Epithelial cell of proximal tubule (primary cell): ENCODE measurements at regions not wholly inside any gene's neighbourhood (a gene's known extent, or its start where the extent isn't known, plus 50 kb on each side); places are given as distances from the start of the nearest gene placed in this dataset.
A peak's percentile ranks its signal among the peaks of the same experiment; 100 is the strongest.

Experiments used
- DNase-seq: peaks from one replicate; pipeline ENCODE4 v3.0.0-alpha.2; 2011; ENCODE audit warnings: low read depth
- H3K4me3 ChIP-seq: 2 replicates; pipeline ENCODE4 v1.5.1; 2011; ENCODE audit warnings: low read depth, mild to moderate bottlenecking, low read length
- CTCF ChIP-seq: conservative IDR thresholded peaks from 2 replicates; pipeline ENCODE4 v1.5.1; 2012; ENCODE audit warnings: low read depth, mild to moderate bottlenecking, low read length

GRCh38 chr4:176897226-176897625 is 104.5 kb upstream of the VEGFC start:
- no peak for TF ChIP-seq CTCF
- no peak for DNase-seq
- no peak overlapping the region for H3K4me3 ChIP-seq

GRCh38 chr4:176898791-176899190 is 106.1 kb upstream of the VEGFC start:
- H3K4me3 ChIP-seq = no peak overlapping the region
- TF ChIP-seq CTCF = no peak
- DNase-seq = no peak

- no peak for TF ChIP-seq CTCF
- no peak for DNase-seq
- H3K4me3 ChIP-seq = no peak overlapping the region
Observed at GRCh38 chr4:176902710-176903323, 110.1 kb upstream of the VEGFC start.

GRCh38 chr4:176906709-176907108 is 114.0 kb upstream of the VEGFC start:
- TF ChIP-seq CTCF = no peak
- no peak overlapping the region for H3K4me3 ChIP-seq
- DNase-seq = no peak

- H3K4me3 ChIP-seq = no peak overlapping the region
- DNase-seq = no peak
- TF ChIP-seq CTCF = no peak
Observed at GRCh38 chr4:176910646-176911045, 117.9 kb upstream of the VEGFC start.

- no peak for TF ChIP-seq CTCF
Observed at GRCh38 chr4:176919631-176920030, 126.9 kb upstream of the VEGFC start.

GRCh38 chr4:176920694-176921093 is 128.0 kb upstream of the VEGFC start:
- peak; percentile 6 for DNase-seq
- no peak overlapping the region for H3K4me3 ChIP-seq
- no peak for TF ChIP-seq CTCF

More at GRCh38 chr4:176919631-176920030, 126.9 kb upstream of the VEGFC start:
- DNase-seq = no peak
- H3K4me3 ChIP-seq = no peak overlapping the region
